HL-60 (cell line): ENCODE measurements at regions not wholly inside any gene's neighbourhood (a gene's known extent, or its start where the extent isn't known, plus 50 kb on each side); places are given as distances from the start of the nearest gene placed in this dataset.
A peak's percentile ranks its signal among the peaks of the same experiment; 100 is the strongest.
"Not testable (repeated sequence)": the region's sequence is repeated elsewhere in the genome, so short reads cannot be mapped to it uniquely, and the experiment has no call there.

ENCODE experiments used
- DNase-seq, 2 experiments: peaks; one replicate each; pipeline ENCODE4 v3.0.0-alpha.2; 2010 to 2020; ENCODE audit warnings: low read depth in 1 of 2, low spot score in 1 of 2
- H3K27ac ChIP-seq: fragments of 250-450 bp; sonication (Bioruptor Pico); replicated peaks from 2 replicates; pipeline ENCODE4 v1.5.1; 2020; ENCODE audit warnings: mild to moderate bottlenecking, moderate library complexity
- H3K27me3 ChIP-seq: fragments of 250-450 bp; sonication (Bioruptor Pico); 2 replicates; pipeline ENCODE4 v1.5.1; 2021; ENCODE audit warnings: mild to moderate bottlenecking, moderate library complexity; ENCODE audit not compliant: insufficient read depth, poor library complexity, severe bottlenecking
- H3K4me3 ChIP-seq: replicated peaks from 2 replicates; pipeline ENCODE4 v1.5.1; 2011; ENCODE audit warnings: mild to moderate bottlenecking, control low read depth, low read length; ENCODE audit not compliant: insufficient read depth
- GABPA ChIP-seq: IDR thresholded peaks from 2 replicates; pipeline ENCODE4 v1.6.1; 2012; ENCODE audit warnings: low read depth
- POLR2AphosphoS5 ChIP-seq: IDR thresholded peaks from 2 replicates; pipeline ENCODE4 v1.6.1; 2012; ENCODE audit warnings: low read depth
- SPI1 ChIP-seq: IDR thresholded peaks from 2 replicates; pipeline ENCODE4 v1.6.1; 2012; ENCODE audit warnings: low read depth, mild to moderate bottlenecking, borderline replicate concordance
- TF ChIP-seq, protein P1 (sequence below): IDR thresholded peaks from one replicate; pipeline ENCODE4 v1.5.1; 2011; ENCODE audit warnings: low read length, control low read depth, inconsistent platforms; ENCODE audit not compliant: insufficient read depth
- TF ChIP-seq, protein P2 (sequence below): IDR thresholded peaks from 2 replicates; pipeline ENCODE4 v1.6.1; 2012; ENCODE audit warnings: low read depth; ENCODE audit not compliant: insufficient replicate concordance

- Histone ChIP-seq H3K27ac (no peak overlapping the region), H3K27me3 (no peaks in the 10 kb centered on the region), H3K4me3 (no peak overlapping the region)
- TF ChIP-seq, protein P1, sequence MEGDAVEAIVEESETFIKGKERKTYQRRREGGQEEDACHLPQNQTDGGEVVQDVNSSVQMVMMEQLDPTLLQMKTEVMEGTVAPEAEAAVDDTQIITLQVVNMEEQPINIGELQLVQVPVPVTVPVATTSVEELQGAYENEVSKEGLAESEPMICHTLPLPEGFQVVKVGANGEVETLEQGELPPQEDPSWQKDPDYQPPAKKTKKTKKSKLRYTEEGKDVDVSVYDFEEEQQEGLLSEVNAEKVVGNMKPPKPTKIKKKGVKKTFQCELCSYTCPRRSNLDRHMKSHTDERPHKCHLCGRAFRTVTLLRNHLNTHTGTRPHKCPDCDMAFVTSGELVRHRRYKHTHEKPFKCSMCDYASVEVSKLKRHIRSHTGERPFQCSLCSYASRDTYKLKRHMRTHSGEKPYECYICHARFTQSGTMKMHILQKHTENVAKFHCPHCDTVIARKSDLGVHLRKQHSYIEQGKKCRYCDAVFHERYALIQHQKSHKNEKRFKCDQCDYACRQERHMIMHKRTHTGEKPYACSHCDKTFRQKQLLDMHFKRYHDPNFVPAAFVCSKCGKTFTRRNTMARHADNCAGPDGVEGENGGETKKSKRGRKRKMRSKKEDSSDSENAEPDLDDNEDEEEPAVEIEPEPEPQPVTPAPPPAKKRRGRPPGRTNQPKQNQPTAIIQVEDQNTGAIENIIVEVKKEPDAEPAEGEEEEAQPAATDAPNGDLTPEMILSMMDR = no peak
- no peak for TF ChIP-seq POLR2AphosphoS5
- TF ChIP-seq GABPA = no peak
- no peak for DNase-seq
Observed at GRCh38 chr1:192904438-192904895, 95.6 kb downstream of the RGS2 start.

DNA sequence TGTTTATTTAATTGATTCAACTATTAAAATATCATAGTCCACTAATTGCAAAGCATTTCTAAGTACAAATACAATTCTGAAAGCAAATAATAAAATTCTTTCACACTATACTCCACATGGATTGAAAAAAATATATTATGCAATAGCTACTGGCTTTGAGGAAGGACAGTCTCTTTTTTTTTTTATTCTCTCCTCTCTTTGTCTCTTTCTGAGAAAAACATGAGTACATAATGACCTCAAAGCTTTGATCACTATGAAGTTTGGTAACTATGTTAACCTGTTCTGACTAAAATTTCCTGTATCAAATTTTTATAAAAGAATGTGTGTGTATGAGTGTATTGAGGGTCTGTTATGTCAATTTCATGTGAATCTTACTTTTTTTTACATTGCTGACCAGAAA lies 96.2 kb downstream of the RGS2 start:
- no peaks in the 10 kb centered on the region for H3K27me3 ChIP-seq
- no peak overlapping the region for H3K4me3 ChIP-seq
- no peak for TF ChIP-seq SPI1
- TF ChIP-seq GABPA = no peak
- TF ChIP-seq, protein P1 = no peak
- no peak for TF ChIP-seq POLR2AphosphoS5
- TF ChIP-seq, protein P2, sequence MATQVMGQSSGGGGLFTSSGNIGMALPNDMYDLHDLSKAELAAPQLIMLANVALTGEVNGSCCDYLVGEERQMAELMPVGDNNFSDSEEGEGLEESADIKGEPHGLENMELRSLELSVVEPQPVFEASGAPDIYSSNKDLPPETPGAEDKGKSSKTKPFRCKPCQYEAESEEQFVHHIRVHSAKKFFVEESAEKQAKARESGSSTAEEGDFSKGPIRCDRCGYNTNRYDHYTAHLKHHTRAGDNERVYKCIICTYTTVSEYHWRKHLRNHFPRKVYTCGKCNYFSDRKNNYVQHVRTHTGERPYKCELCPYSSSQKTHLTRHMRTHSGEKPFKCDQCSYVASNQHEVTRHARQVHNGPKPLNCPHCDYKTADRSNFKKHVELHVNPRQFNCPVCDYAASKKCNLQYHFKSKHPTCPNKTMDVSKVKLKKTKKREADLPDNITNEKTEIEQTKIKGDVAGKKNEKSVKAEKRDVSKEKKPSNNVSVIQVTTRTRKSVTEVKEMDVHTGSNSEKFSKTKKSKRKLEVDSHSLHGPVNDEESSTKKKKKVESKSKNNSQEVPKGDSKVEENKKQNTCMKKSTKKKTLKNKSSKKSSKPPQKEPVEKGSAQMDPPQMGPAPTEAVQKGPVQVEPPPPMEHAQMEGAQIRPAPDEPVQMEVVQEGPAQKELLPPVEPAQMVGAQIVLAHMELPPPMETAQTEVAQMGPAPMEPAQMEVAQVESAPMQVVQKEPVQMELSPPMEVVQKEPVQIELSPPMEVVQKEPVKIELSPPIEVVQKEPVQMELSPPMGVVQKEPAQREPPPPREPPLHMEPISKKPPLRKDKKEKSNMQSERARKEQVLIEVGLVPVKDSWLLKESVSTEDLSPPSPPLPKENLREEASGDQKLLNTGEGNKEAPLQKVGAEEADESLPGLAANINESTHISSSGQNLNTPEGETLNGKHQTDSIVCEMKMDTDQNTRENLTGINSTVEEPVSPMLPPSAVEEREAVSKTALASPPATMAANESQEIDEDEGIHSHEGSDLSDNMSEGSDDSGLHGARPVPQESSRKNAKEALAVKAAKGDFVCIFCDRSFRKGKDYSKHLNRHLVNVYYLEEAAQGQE = no peak
- DNase-seq = peak in 1 of 2 experiments; percentile 5
- H3K27ac ChIP-seq = no peak overlapping the region

DNA sequence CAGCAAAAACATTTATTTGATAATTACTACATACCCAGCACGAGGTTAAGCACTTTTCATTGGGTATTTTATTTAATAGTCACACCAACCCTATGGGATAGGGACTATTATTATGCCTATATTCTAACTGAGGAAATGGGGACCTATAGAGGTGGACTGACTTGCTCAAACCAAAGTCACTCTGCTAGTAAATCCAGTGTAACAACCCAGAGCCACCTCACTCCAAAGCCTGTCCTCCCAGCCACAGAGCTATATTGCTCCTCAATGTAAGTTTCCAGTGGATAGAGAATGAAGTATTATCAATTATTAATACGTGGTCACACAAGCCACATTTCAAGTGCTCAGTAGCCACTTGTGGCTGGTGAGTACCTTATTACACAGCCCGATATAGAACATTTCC lies 97.5 kb downstream of the RGS2 start:
- Histone ChIP-seq H3K4me3 (no peak overlapping the region), H3K27me3 (no peaks in the 10 kb centered on the region), H3K27ac (no peak overlapping the region)
- TF ChIP-seq SPI1 = no peak
- TF ChIP-seq POLR2AphosphoS5 = no peak
- no peak for TF ChIP-seq GABPA
- TF ChIP-seq, protein P1 = no peak
- no peak for DNase-seq

DNA sequence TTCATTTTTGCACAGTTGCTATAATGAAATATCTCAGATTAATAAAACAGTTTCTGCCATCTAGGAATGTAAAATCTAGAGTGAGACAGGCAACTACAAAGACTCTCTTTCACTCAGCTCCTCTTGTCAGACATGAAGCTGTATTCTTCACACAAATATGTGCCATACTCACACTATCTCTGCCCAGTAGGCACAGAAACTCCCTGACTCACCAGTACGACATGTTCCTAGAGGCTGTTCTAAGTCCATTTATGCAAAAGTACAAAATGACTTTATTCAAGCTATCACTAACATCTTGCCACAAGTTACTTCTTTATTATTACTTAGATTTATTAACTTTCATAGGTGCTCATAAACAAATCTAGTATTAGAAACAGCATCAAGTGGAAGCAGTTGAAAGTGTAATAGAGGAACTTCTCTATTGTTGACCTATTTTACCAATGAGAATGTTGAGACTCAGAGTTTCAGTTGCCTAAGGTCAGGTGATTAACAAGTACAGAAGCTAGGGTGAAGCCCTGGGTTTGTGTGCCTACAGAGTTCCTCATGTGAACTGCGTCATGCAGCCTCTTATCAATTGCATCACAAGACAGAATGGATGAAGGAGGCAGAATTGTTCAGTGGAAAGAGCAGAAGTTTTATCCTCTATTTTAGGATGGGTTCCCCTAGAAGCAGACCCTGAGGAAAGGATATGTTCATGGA lies 98.9 kb downstream of the RGS2 start:
- Histone ChIP-seq H3K27me3 (no peaks in the 10 kb centered on the region), H3K4me3 (no peak overlapping the region), H3K27ac (no peak overlapping the region)
- no peak for TF ChIP-seq POLR2AphosphoS5
- no peak for TF ChIP-seq SPI1
- TF ChIP-seq, protein P2 = no peak
- TF ChIP-seq GABPA = no peak
- TF ChIP-seq, protein P1 = no peak
- DNase-seq = peak; percentile 29 to 42

DNA sequence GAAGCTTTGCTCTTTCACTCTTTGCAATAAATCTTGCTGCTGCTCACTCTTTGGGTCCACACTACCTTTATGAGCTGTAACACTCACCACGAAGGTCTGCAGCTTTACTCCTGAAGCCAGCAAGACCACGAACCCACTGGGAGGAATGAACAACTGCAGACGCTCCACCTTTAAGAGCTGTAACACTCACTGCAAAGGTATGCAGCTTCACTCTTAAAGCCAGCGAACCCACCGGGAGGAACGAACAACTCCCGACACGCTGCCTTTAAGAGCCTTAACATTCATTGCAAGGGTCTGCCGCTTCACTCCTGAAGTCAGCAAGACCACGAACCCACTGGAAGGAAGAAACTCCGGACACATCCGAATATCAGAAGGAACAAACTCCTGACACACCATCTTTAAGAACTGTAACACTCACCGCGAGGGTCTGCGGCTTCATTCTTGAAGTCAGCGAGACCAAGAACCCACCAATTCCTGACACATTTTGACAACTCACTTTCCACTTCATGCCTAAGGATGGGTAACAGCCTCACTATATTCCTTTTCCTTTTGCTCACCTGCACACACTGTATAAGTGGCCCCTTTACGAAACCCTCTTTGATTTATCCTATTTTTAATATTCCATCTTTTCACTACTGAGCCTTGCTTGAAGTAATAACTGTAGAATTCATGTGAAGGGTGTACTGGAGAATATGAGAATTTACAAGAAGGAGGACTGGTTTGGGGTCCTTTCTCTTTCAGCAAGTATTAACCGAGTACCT lies 103.2 kb downstream of the RGS2 start:
- H3K4me3 ChIP-seq, H3K27ac ChIP-seq, H3K27me3 ChIP-seq, DNase-seq: not testable (repeated sequence)
